Lung microvascular endothelial cell (primary cell): ENCODE measurements at regions not wholly inside any gene's neighbourhood (a gene's known extent, or its start where the extent isn't known, plus 50 kb on each side); places are given as distances from the start of the nearest gene placed in this dataset.
A peak's percentile ranks its signal among the peaks of the same experiment; 100 is the strongest.
"Not testable (repeated sequence)": the region's sequence is repeated elsewhere in the genome, so short reads cannot be mapped to it uniquely, and the experiment has no call there.

Source experiments
- DNase-seq, 2 donors: peaks; one replicate each; pipeline versions ENCODE4 v3.0.0 to v3.0.0-alpha.2; 2010; ENCODE audit warnings: low read depth in 2 of 2

GRCh38 chr15:96804754-96805153, 474.3 kb downstream of the NR2F2 start:
- no peak for DNase-seq

GRCh38 chr15:96807361-96807760, 476.9 kb downstream of the NR2F2 start:
- no peak for DNase-seq

GRCh38 chr15:96817900-96818299, 487.4 kb downstream of the NR2F2 start:
- no peak for DNase-seq

GRCh38 chr15:96818861-96819260, 488.4 kb downstream of the NR2F2 start:
- DNase-seq, result no peak

- no peak for DNase-seq
Measured at GRCh38 chr15:96827981-96828380, 497.5 kb downstream of the NR2F2 start.

GRCh38 chr15:96837241-96837970, 506.9 kb downstream of the NR2F2 start:
- no peak for DNase-seq

GRCh38 chr15:96838081-96838480, 507.6 kb downstream of the NR2F2 start:
- DNase-seq, result no peak

- DNase-seq, result peak; percentile 33 to 37
Measured at GRCh38 chr15:96849271-96849900, 518.9 kb downstream of the NR2F2 start.

- peak in 1 of 2 donors; percentile 49 for DNase-seq
Measured at GRCh38 chr15:96851613-96852012, 521.1 kb downstream of the NR2F2 start.

- DNase-seq, result no peak
Measured at GRCh38 chr15:96858694-96859093, 528.2 kb downstream of the NR2F2 start.

- DNase-seq, result no peak
Measured at GRCh38 chr15:96860741-96861140, 530.2 kb downstream of the NR2F2 start.

GRCh38 chr15:96867992-96868391, 537.5 kb downstream of the NR2F2 start:
- no peak for DNase-seq

- peak; percentile 33 to 47 for DNase-seq
Measured at GRCh38 chr15:96869122-96869521, 538.6 kb downstream of the NR2F2 start.

GRCh38 chr15:96869790-96870189, 539.3 kb downstream of the NR2F2 start:
- no peak for DNase-seq

GRCh38 chr15:96870580-96870979, 540.1 kb downstream of the NR2F2 start:
- no peak for DNase-seq

- DNase-seq, result not testable (repeated sequence)
Measured at GRCh38 chr15:96877442-96877841, 546.9 kb downstream of the NR2F2 start.

GRCh38 chr15:96878129-96878528, 547.6 kb downstream of the NR2F2 start:
- no peak for DNase-seq

GRCh38 chr15:96882121-96882772, 551.7 kb downstream of the NR2F2 start:
- DNase-seq, result no peak

GRCh38 chr15:96887730-96888129, 557.2 kb downstream of the NR2F2 start:
- DNase-seq, result peak in 1 of 2 donors; percentile 90

- DNase-seq, result no peak
Measured at GRCh38 chr15:96888764-96889163, 558.3 kb downstream of the NR2F2 start.

- DNase-seq, result peak; percentile 16 to 33
Measured at GRCh38 chr15:96889734-96890480, 559.4 kb downstream of the NR2F2 start.

- DNase-seq, result no peak
Measured at GRCh38 chr15:96891046-96891445, 560.5 kb downstream of the NR2F2 start.
